Ureter (tissue), 1 donor: ENCODE measurements at regions not wholly inside any gene's neighbourhood (a gene's known extent, or its start where the extent isn't known, plus 50 kb on each side); places are given as distances from the start of the nearest gene placed in this dataset.

Source experiments
- DNase-seq: peaks from one replicate; pipeline ENCODE4 v3.0.0-alpha.2; 2020; ENCODE audit warnings: low spot score
- donor health status: DM: yes; HTN: yes; CAD: no.

GRCh38 chr5:77844623-77845323 lies 68.6 kb upstream of the TBCA start:
- no peak for DNase-seq

GRCh38 chr5:77844373-77844622 lies 68.2 kb upstream of the TBCA start:
- no peak for DNase-seq

GRCh38 chr5:77843570-77844372 lies 67.6 kb upstream of the TBCA start:
- DNase-seq, result no peak

- no peak for DNase-seq
These were observed 66.1 kb upstream of the TBCA start for GRCh38 chr5:77842243-77842642.

- DNase-seq, result no peak
These were observed 65.5 kb upstream of the TBCA start for GRCh38 chr5:77841616-77842015.

GRCh38 chr5:77840930-77841329 lies 64.8 kb upstream of the TBCA start:
- no peak for DNase-seq

- no peak for DNase-seq
These were observed 63.6 kb upstream of the TBCA start for GRCh38 chr5:77839691-77840090.

GRCh38 chr5:77832938-77833337 lies 56.8 kb upstream of the TBCA start:
- DNase-seq, result no peak

- no peak for DNase-seq
These were observed 56.1 kb upstream of the TBCA start for GRCh38 chr5:77832166-77832770.

- DNase-seq, result no peak
These were observed 52.3 kb upstream of the TBCA start for GRCh38 chr5:77828445-77828844.
